HAP-1 (cell line): ENCODE measurements at regions not wholly inside any gene's neighbourhood (a gene's known extent, or its start where the extent isn't known, plus 50 kb on each side); places are given as distances from the start of the nearest gene placed in this dataset.

Source experiments
- DNase-seq, 2 experiments: peaks; one replicate each; pipeline ENCODE4 v3.0.0-alpha.2; 2016 to 2020; ENCODE audit warnings: low spot score in 2 of 2
- H3K27me3 ChIP-seq: fragments of 250-450 bp; sonication (Bioruptor Pico); 2 replicates; pipeline ENCODE4 v1.5.1; 2020; ENCODE audit warnings: low read depth, mild to moderate bottlenecking, moderate library complexity
- H3K36me3 ChIP-seq: fragments of 250-450 bp; sonication (Bioruptor Pico); replicated peaks from 2 replicates; pipeline ENCODE4 v1.5.1; 2020; ENCODE audit warnings: mild to moderate bottlenecking
- H3K4me1 ChIP-seq: fragments of 250-450 bp; sonication (Bioruptor Pico); 2 replicates; pipeline ENCODE4 v1.5.1; 2020; ENCODE audit warnings: mild to moderate bottlenecking
- H3K4me3 ChIP-seq: fragments of 250-450 bp; sonication (Bioruptor Pico); 2 replicates; pipeline ENCODE4 v1.5.1; 2020; ENCODE audit warnings: mild to moderate bottlenecking, moderate library complexity
- H3K9me3 ChIP-seq: fragments of 250-450 bp; sonication (Bioruptor Pico); 2 replicates; pipeline ENCODE4 v1.5.1; 2020; ENCODE audit warnings: mild to moderate bottlenecking, moderate library complexity
- in situ Hi-C: fragments of 300-500 bp; cut with MboI; formaldehyde crosslinking; loops from 3 replicates; pipeline ENCODE4 v1.14.3; 2020; ENCODE audit warnings: low sequenced_read_pairs, inconsistent platforms, mixed read lengths

- peaks cover 6% of the 10 kb centered on the region for H3K9me3 ChIP-seq
These were observed 97.4 kb upstream of the ATF7IP start for GRCh38 chr12:14268120-14268515.

GRCh38 chr12:14270392-14270791 is 95.1 kb upstream of the ATF7IP start:
- Histone ChIP-seq H3K27me3 (no peaks in the 10 kb centered on the region), H3K4me3 (no peak overlapping the region), H3K9me3 (no peaks in the 10 kb centered on the region; the same call in 1 of the 2 replicates), H3K4me1 (peaks cover 5% of the 10 kb centered on the region), H3K36me3 (no peaks in the 10 kb centered on the region)
- in situ Hi-C loops: no loop called here
- DNase-seq: no peak

More at GRCh38 chr12:14268120-14268515, 97.4 kb upstream of the ATF7IP start:
- Histone ChIP-seq H3K4me3 (no peak overlapping the region), H3K27me3 (no peaks in the 10 kb centered on the region), H3K36me3 (no peaks in the 10 kb centered on the region), H3K4me1 (peaks cover 5% of the 10 kb centered on the region)
- no peak for DNase-seq
- in situ Hi-C loops: no loop called here

DNA sequence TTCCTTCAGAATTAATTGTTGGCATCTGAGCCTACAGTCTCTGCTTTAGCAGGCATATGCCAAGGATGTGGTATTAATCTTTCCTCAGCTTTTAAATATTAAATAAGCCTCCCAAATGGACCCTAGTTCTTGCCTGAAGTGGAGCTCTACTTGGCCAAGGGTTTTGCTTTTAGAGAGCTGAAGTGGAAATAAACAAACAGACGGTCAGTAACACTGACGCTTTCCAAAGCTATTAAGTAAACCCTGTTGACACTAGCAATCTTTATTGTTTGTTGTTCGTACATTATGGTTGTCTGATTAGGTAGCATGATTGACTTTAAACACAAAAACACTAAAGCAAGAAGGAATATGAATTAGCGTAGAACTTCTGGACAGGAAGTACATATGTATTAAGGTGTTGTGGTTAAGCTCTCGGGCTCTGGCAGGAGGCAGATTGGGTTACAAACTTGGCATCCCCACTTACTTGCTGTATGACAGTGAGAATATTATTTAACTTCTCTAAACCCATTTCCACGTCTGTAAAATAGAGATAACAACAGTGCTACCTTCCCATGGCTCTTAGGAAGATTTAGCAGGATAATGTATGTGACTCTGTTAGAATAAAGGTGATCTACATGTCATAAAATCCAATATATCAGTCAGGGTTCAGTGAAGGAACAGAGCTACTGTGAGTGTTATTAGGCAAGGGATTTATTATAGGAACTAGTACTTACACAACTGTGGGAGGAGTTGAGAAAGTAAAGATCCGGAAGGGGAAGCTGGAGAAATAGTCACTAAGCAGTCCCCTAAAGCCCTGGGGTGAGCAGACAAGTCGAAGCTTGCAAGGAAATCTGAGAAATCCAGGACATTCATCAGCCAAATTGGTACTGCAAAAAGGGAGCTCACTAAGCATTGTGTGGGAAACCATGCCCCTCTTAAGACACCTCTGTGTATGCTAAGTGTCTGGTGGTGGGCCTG is 92.2 kb upstream of the ATF7IP start:
- H3K9me3 ChIP-seq: no peaks in the 10 kb centered on the region; the same call in 1 of the 2 replicates

GRCh38 chr12:14273913-14274311 is 91.6 kb upstream of the ATF7IP start:
- no peak for DNase-seq
- Histone ChIP-seq H3K36me3 (no peaks in the 10 kb centered on the region), H3K27me3 (no peaks in the 10 kb centered on the region), H3K9me3 (no peaks in the 10 kb centered on the region; the same call in 1 of the 2 replicates), H3K4me1 (no peaks in the 10 kb centered on the region), H3K4me3 (no peak overlapping the region)
- in situ Hi-C loops: no loop called here

More for the DNA sequence above, 92.2 kb upstream of the ATF7IP start:
- in situ Hi-C loops: no loop called here
- no peaks in the 10 kb centered on the region for H3K4me1 ChIP-seq
- no peaks in the 10 kb centered on the region for H3K36me3 ChIP-seq
- DNase-seq: no peak
- no peaks in the 10 kb centered on the region for H3K27me3 ChIP-seq
- H3K4me3 ChIP-seq: no peak overlapping the region

GRCh38 chr12:14275111-14275510 is 90.4 kb upstream of the ATF7IP start:
- Histone ChIP-seq H3K36me3 (no peaks in the 10 kb centered on the region), H3K27me3 (no peaks in the 10 kb centered on the region), H3K9me3 (no peaks in the 10 kb centered on the region; the same call in 1 of the 2 replicates), H3K4me1 (no peaks in the 10 kb centered on the region), H3K4me3 (no peak overlapping the region)
- in situ Hi-C loops: no loop called here
- no peak for DNase-seq

DNA sequence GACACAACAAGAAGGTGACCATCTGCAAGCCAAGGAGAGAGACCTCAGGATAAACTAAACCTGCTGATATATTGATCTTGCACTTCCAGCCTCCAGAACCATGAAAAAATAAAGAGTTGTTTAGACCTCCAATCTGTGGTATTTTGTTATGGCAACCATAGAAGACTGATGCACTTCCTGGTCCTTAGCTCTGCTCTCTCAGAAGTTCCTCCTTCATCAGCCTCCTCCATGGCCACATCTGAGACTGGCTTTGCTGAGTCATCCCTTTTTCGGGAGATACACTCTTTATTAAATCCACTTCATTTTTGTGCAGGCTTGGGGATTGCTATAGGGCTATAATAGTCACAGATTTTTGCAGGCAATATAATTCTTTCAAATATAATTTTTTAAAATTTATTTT is 89.6 kb upstream of the ATF7IP start:
- no peaks in the 10 kb centered on the region for H3K36me3 ChIP-seq
- H3K4me3 ChIP-seq: no peak overlapping the region
- no peaks in the 10 kb centered on the region for H3K4me1 ChIP-seq
- no peaks in the 10 kb centered on the region for H3K27me3 ChIP-seq
- in situ Hi-C loops: no loop called here
- H3K9me3 ChIP-seq: no peaks in the 10 kb centered on the region
- no peak for DNase-seq

DNA sequence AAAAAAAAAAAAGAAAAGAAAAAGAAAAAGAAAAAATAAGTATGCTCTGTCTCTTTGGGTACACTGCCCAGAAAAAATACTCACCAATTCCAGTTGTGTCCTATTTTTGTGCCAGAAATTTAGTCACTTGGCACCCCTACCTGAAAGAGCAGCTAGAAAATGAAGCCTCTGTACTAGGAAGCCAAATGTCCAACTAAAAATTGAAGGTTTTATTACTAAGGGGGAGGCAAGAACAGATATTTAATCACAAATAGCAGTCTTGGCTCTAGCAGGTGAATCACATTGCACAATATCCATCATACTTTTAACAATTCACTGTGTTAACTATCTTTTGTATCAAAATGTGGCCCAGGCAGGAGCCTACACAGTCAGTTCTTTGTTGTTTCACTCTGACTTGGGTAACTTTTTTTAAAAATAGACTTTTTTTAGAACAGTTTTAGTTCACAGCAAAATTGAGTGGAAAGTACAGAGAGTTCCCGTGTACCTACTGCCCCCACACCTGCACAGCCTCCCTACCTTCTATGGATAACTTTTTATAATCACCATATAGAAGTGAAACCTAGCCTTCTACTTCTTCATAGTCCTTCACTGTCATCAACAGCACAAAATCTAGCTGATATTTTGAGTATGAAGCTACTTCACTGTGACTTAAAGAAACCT is 87.1 kb upstream of the ATF7IP start:
- H3K4me3 ChIP-seq: no peak overlapping the region
- no peaks in the 10 kb centered on the region for H3K27me3 ChIP-seq
- H3K4me1 ChIP-seq: peaks cover 8% of the 10 kb centered on the region; the same call in 1 of the 2 replicates
- no peak for DNase-seq
- in situ Hi-C loops: no loop called here
- no peaks in the 10 kb centered on the region for H3K9me3 ChIP-seq
- no peaks in the 10 kb centered on the region for H3K36me3 ChIP-seq

DNA sequence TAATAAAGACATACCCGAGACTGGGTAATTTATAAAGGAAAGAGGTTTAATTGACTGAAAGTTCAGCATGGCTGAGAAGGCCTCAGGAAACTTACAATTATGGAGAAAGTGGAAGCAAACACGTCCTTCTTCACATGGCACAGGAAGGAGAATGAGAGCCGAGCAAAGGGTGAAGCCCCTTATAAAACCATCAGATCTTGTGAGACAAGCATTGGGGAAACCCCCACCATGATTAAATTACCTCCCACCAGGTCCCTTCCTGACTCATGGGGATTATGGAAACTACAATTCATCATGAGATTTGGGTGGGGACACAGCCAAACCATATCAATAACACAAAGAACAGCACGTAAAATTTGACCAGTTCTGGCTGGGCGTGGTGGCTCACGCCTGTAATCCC is 85.6 kb upstream of the ATF7IP start:
- DNase-seq: no peak
- Histone ChIP-seq H3K9me3 (no peaks in the 10 kb centered on the region), H3K27me3 (no peaks in the 10 kb centered on the region), H3K4me1 (peaks cover 17% of the 10 kb centered on the region), H3K36me3 (no peaks in the 10 kb centered on the region), H3K4me3 (no peak overlapping the region)
- in situ Hi-C loops: no loop called here

DNA sequence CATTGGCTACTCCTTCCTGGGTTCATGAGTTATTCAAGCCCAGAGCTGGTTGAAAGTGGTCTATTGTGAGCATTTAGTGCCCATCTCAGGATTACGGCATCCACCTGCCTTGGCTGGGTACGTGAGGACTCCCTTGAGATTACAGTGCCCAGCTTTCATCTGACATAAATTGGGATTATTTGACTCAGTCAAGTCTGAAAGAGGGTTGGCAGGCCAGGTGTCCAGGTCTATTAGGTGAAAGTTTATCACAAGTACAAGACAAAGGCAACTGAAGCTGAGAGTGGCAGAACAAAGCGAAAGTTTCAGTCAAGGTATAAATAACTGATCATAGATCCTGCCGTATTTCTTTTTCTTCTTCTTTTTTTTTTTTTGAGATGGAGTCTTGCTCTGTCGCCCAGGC is 84.6 kb upstream of the ATF7IP start:
- Histone ChIP-seq H3K4me1 (peaks cover 17% of the 10 kb centered on the region), H3K36me3 (no peaks in the 10 kb centered on the region), H3K4me3 (no peak overlapping the region), H3K27me3 (no peaks in the 10 kb centered on the region), H3K9me3 (no peaks in the 10 kb centered on the region)
- in situ Hi-C loops: no loop called here
- no peak for DNase-seq

DNA sequence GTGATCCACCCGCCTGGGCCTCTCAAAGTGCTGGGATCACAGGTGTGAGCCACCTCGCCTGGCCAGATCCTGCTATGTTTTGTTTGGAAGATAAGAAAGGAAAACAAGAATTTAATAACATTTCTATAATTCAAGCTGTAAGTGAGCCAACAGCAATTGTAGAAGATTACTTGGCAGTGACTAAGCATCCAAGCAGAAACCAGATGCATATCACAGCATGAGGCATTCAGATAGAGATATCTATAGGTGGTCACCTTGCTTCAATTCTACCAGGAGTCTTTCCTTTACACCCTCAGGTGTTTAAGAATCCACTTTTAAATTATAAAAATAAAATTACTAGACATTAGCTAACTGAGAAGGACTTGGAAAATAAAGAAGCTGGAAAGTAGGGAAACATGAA is 83.9 kb upstream of the ATF7IP start:
- in situ Hi-C loops: no loop called here
- H3K27me3 ChIP-seq: no peaks in the 10 kb centered on the region
- DNase-seq: no peak
- no peak overlapping the region for H3K4me3 ChIP-seq
- no peaks in the 10 kb centered on the region for H3K36me3 ChIP-seq
- no peaks in the 10 kb centered on the region; the same call in 1 of the 2 replicates for H3K9me3 ChIP-seq
- peaks cover 17% of the 10 kb centered on the region for H3K4me1 ChIP-seq

GRCh38 chr12:14283489-14284144 is 81.9 kb upstream of the ATF7IP start:
- Histone ChIP-seq H3K9me3 (no peaks in the 10 kb centered on the region; the same call in 1 of the 2 replicates), H3K36me3 (no peaks in the 10 kb centered on the region), H3K27me3 (no peaks in the 10 kb centered on the region), H3K4me3 (no peak overlapping the region), H3K4me1 (peaks cover 17% of the 10 kb centered on the region)
- DNase-seq: peak; percentile 39 to 83
- in situ Hi-C loops: no loop called here

- no peaks in the 10 kb centered on the region for H3K36me3 ChIP-seq
- no peak overlapping the region for H3K4me3 ChIP-seq
- peak in 1 of 2 experiments; percentile 24 for DNase-seq
- H3K4me1 ChIP-seq: peaks cover 17% of the 10 kb centered on the region
- H3K27me3 ChIP-seq: no peaks in the 10 kb centered on the region
- H3K9me3 ChIP-seq: no peaks in the 10 kb centered on the region; the same call in 1 of the 2 replicates
- in situ Hi-C loops: no loop called here
These were observed 81.2 kb upstream of the ATF7IP start for GRCh38 chr12:14284184-14284722.

DNA sequence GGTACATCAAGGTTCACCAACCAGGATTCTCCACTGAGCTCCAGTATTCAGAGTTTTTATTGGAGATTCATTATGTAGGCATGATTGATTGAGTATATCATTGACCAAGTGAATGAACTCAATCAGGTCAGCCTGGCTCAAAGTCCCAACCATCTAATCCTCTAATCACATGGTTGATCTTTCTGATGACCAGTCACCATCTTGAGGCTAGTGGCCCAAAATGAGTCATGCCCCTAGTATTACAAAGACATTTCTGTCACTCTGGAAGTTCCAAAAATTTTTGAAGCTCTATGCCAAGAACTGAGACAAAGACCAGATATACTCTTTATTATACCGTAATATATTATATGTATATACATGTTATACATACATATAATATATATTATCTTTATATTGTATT is 75.9 kb upstream of the ATF7IP start:
- Histone ChIP-seq H3K9me3 (no peaks in the 10 kb centered on the region; the same call in 1 of the 2 replicates), H3K4me1 (no peaks in the 10 kb centered on the region), H3K27me3 (no peaks in the 10 kb centered on the region), H3K4me3 (no peak overlapping the region), H3K36me3 (no peaks in the 10 kb centered on the region)
- no peak for DNase-seq
- in situ Hi-C loops: no loop called here
